ENCODE measurements at regions not wholly inside any gene's neighbourhood (a gene's known extent, or its start where the extent isn't known, plus 50 kb on each side); places are given as distances from the start of the nearest gene placed in this dataset.

DNA sequence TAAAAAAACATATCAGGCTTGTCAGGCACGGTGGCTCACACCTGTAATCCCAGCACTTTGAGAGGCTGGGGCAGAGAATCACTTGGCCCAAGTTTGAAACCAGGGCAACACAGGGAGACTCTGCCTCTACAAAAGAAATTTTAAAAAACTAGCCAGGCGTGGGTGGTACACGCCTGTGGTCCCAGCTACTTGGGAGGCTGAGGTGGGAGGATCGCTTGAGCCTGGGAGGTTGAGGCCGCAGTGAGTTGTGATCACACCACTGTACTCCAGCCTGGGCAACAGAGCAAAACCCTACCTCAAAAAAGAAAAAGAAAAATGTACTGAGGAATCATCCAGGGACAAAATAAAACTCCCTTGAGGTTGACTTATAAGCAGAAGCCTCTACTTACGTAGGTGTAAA lies 149.9 kb upstream of the KLF14 start:
- no peaks in the 10 kb centered on the region for H3K9me3 ChIP-seq (replicated peaks in 1 of 2; ENCODE audit: control insufficient read depth in 1 of 2, insufficient read depth in 1 of 2, low read length in 2 of 2)
- no peaks in the 10 kb centered on the region for H3K27me3 ChIP-seq (ENCODE audit: control insufficient read depth in 2 of 2, insufficient read depth in 2 of 2, low read length in 2 of 2)
- Mint-ChIP-seq H3K27ac (peak overlapping the region in 2 of 7 donors; percentile 8 to 37), H3K4me1 (no peaks in the 10 kb centered on the region), H3K9me3 (no peaks in the 10 kb centered on the region), H3K36me3 (peaks cover 51 to 59% of the 10 kb centered on the region in 2 donors), H3K4me3 (no peak overlapping the region), H3K27me3 (ENCODE audit: low read depth in 3 of 3) (peaks cover 0 to 2% (median 0%) of the 10 kb centered on the region in 3 donors)
- H4K20me1 ChIP-seq (ENCODE audit: insufficient read depth, low read length) = peaks cover 13% of the 10 kb centered on the region
- intact Hi-C loops (cut with micrococcal nuclease) = loop anchor here in 1 of 2 donors (10.0 kb wide), 1 partner anchor 551 kb away; no protein-coding TSS in a partner anchor
- H3K4me2 ChIP-seq (replicated peaks; ENCODE audit: extremely low read depth, low read length, poor library complexity, severe bottlenecking) = no peak overlapping the region
- no peaks in the 10 kb centered on the region for H3K79me2 ChIP-seq (ENCODE audit: insufficient read depth, low read length)
- WGBS (ENCODE audit: insufficient coverage) = 100% methylated on average over 1 of the region's 6 CpGs
- no peak overlapping the region for H3K27ac ChIP-seq (ENCODE audit: low read depth in 1 of 2, low read length in 2 of 2)
- H3K9ac ChIP-seq (ENCODE audit: insufficient read depth, low read length, poor library complexity, severe bottlenecking) = no peak overlapping the region
- DNase-seq = no peak
- H3K36me3 ChIP-seq (replicated peaks in 1 of 2; ENCODE audit: control insufficient read depth in 1 of 2, insufficient read depth in 2 of 2, low read length in 2 of 2) = peaks cover 8 to 62% of the 10 kb centered on the region in 2 donors
- no peak overlapping the region for H3K4me3 ChIP-seq (replicated peaks in 1 of 3; ENCODE audit: low read depth in 2 of 3, low read length in 3 of 3)
- TF ChIP-seq, protein P1, sequence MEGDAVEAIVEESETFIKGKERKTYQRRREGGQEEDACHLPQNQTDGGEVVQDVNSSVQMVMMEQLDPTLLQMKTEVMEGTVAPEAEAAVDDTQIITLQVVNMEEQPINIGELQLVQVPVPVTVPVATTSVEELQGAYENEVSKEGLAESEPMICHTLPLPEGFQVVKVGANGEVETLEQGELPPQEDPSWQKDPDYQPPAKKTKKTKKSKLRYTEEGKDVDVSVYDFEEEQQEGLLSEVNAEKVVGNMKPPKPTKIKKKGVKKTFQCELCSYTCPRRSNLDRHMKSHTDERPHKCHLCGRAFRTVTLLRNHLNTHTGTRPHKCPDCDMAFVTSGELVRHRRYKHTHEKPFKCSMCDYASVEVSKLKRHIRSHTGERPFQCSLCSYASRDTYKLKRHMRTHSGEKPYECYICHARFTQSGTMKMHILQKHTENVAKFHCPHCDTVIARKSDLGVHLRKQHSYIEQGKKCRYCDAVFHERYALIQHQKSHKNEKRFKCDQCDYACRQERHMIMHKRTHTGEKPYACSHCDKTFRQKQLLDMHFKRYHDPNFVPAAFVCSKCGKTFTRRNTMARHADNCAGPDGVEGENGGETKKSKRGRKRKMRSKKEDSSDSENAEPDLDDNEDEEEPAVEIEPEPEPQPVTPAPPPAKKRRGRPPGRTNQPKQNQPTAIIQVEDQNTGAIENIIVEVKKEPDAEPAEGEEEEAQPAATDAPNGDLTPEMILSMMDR (IDR thresholded peaks at IDR 0.05) = no peak
- no peak overlapping the region for H2AFZ ChIP-seq (ENCODE audit: insufficient read depth, low read depth, low read length, poor library complexity, severe bottlenecking)
- H3K4me1 ChIP-seq (ENCODE audit: control insufficient read depth in 1 of 2, insufficient read depth in 2 of 2, low read length in 2 of 2) = no peaks in the 10 kb centered on the region

DNA sequence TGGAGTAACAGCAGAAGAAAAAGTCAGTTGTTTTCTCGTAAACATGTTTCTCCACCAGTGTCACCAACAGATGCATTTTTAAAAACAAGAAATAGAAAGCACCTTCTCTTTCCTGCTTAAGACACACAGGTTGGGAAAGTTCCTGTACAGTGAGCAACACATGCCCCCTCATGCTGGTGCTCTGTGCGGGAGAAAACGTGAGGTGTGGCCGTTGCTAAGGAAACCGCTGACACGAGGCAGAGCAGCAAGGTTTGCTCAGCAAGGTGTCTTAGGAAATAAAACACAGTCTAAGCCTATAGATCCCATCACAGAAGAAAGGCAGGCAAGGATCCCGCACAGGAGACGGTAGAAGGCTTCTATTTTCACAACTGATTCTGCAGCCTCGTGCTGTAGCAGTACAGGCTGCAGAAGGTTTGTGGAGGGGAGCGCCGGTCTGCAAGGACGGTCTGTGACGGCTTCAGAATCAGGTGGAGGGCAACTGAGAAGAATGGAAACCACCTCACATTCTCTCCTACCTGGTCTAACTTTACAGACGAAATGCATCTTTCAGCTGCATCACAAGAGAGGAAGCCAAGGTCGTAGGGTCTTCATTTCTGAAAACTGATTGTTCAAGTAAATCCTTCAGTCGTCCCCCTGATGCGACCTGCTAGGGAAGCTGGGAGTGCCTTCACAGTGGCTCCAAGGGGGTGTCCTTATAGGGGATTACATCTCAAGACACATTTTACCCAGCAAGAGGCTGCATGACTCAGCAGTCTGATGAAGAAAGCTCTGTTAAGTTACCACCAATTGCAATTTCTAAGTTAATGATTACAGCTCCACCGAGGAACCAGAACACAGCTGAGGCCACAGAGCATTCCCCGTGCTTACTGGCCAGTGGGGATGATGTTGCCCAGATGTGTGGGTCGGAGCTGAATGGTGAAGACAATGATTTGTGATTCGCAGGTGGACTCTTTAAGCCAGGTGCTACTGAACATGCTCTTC lies 150.7 kb upstream of the KLF14 start:
- no peaks in the 10 kb centered on the region for H3K27me3 ChIP-seq (ENCODE audit: control insufficient read depth in 2 of 2, insufficient read depth in 2 of 2, low read length in 2 of 2)
- H3K4me3 ChIP-seq (replicated peaks in 1 of 3; ENCODE audit: low read depth in 2 of 3, low read length in 3 of 3) = no peak overlapping the region
- WGBS (ENCODE audit: insufficient coverage) = 93% methylated on average over 5 of the region's 21 CpGs
- no peak overlapping the region for H3K4me3 Mint-ChIP-seq
- no peaks in the 10 kb centered on the region for H3K4me1 ChIP-seq (ENCODE audit: control insufficient read depth in 1 of 2, insufficient read depth in 2 of 2, low read length in 2 of 2)
- DNase-seq = no peak
- H3K27ac Mint-ChIP-seq = peak overlapping the region in 1 of 7 donors; percentile 8
- H2AFZ ChIP-seq (ENCODE audit: insufficient read depth, low read depth, low read length, poor library complexity, severe bottlenecking) = no peak overlapping the region
- no peaks in the 10 kb centered on the region for H3K79me2 ChIP-seq (ENCODE audit: insufficient read depth, low read length)
- peaks cover 9 to 57% of the 10 kb centered on the region in 2 donors for H3K36me3 ChIP-seq (replicated peaks in 1 of 2; ENCODE audit: control insufficient read depth in 1 of 2, insufficient read depth in 2 of 2, low read length in 2 of 2)
- TF ChIP-seq, protein P1 (IDR thresholded peaks at IDR 0.05) = no peak
- intact Hi-C loops (cut with micrococcal nuclease) = loop anchor here in 1 of 2 donors (10.0 kb wide), 1 partner anchor 550 kb away; no protein-coding TSS in a partner anchor
- H3K4me2 ChIP-seq (replicated peaks; ENCODE audit: extremely low read depth, low read length, poor library complexity, severe bottlenecking) = no peak overlapping the region
- peaks cover 56 to 58% of the 10 kb centered on the region in 2 donors for H3K36me3 Mint-ChIP-seq
- no peak overlapping the region for H3K27ac ChIP-seq (ENCODE audit: low read depth in 1 of 2, low read length in 2 of 2)
- no peak overlapping the region for H3K9ac ChIP-seq (ENCODE audit: insufficient read depth, low read length, poor library complexity, severe bottlenecking)
- H3K27me3 Mint-ChIP-seq (ENCODE audit: low read depth in 3 of 3) = peaks cover 0 to 2% (median 0%) of the 10 kb centered on the region in 3 donors
- H3K4me1 Mint-ChIP-seq = no peaks in the 10 kb centered on the region
- H3K9me3 Mint-ChIP-seq = no peaks in the 10 kb centered on the region
- H3K9me3 ChIP-seq (replicated peaks in 1 of 2; ENCODE audit: control insufficient read depth in 1 of 2, insufficient read depth in 1 of 2, low read length in 2 of 2) = no peaks in the 10 kb centered on the region
- peaks cover 13% of the 10 kb centered on the region for H4K20me1 ChIP-seq (ENCODE audit: insufficient read depth, low read length)

Data from CD14-positive monocyte (primary cell).